ENCODE measurements at regions not wholly inside any gene's neighbourhood (a gene's known extent, or its start where the extent isn't known, plus 50 kb on each side); places are given as distances from the start of the nearest gene placed in this dataset.
A peak's percentile ranks its signal among the peaks of the same experiment; 100 is the strongest.

GRCh38 chr10:133004478-133004877 is 62.1 kb upstream of the CFAP46 start:
- DNase-seq: peak in 1 of 4 experiments; percentile 41

GRCh38 chr10:133003188-133003587 is 60.8 kb upstream of the CFAP46 start:
- DNase-seq: no peak

GRCh38 chr10:133002685-133003084 is 60.3 kb upstream of the CFAP46 start:
- DNase-seq: no peak

- no peak for DNase-seq
Measured at GRCh38 chr10:133001114-133001513, 58.7 kb upstream of the CFAP46 start.

GRCh38 chr10:133000648-133001047 is 58.3 kb upstream of the CFAP46 start:
- DNase-seq: no peak

GRCh38 chr10:132997517-132998265 is 55.3 kb upstream of the CFAP46 start:
- DNase-seq: no peak

- DNase-seq: no peak
Measured at GRCh38 chr10:132996603-132997343, 54.4 kb upstream of the CFAP46 start.

- no peak for DNase-seq
Measured at GRCh38 chr10:132995909-132996602, 53.7 kb upstream of the CFAP46 start.

GRCh38 chr10:132994811-132995210 is 52.4 kb upstream of the CFAP46 start:
- no peak for DNase-seq

GRCh38 chr10:132994185-132994796 is 51.9 kb upstream of the CFAP46 start:
- no peak for DNase-seq

GRCh38 chr10:132993271-132994184 is 51.2 kb upstream of the CFAP46 start:
- no peak for DNase-seq

GRCh38 chr10:132992433-132993215 is 50.3 kb upstream of the CFAP46 start:
- DNase-seq: no peak

Measured in suppressor macrophage (primary cell).